ENCODE measurements at regions not wholly inside any gene's neighbourhood (a gene's known extent, or its start where the extent isn't known, plus 50 kb on each side); places are given as distances from the start of the nearest gene placed in this dataset.
A peak's percentile ranks its signal among the peaks of the same experiment; 100 is the strongest.

- ATAC-seq, result no peak
- intact Hi-C loops (cut with DNase I), result no loop called here
- TF ChIP-seq CTCF (IDR thresholded peaks at IDR 0.05), result no peak
Measured at GRCh38 chr21:35696644-35697043, 363.7 kb downstream of the SETD4 start.

GRCh38 chr21:35692311-35692710 is 368.0 kb downstream of the SETD4 start:
- no peak overlapping the region for H3K4me3 ChIP-seq
- no peak for ATAC-seq
- no peak overlapping the region for H3K27ac ChIP-seq
- H3K36me3 ChIP-seq, result no peaks in the 10 kb centered on the region
- TF ChIP-seq CTCF (IDR thresholded peaks at IDR 0.05), result no peak
- no peak for DNase-seq
- peaks cover 0 to 12% (median 6%) of the 10 kb centered on the region in 9 donors for H3K4me1 ChIP-seq
- intact Hi-C loops (cut with DNase I), result no loop called here
- WGBS, 2 donors, result 72 to 84% methylated on average over 2 of the region's 2 CpGs
- H3K27me3 ChIP-seq, result peaks cover 0 to 7% (median 0%) of the 10 kb centered on the region in 7 donors
- H3K9me3 ChIP-seq, result no peaks in the 10 kb centered on the region

More at GRCh38 chr21:35696644-35697043, 363.7 kb downstream of the SETD4 start:
- Histone ChIP-seq H3K36me3 (no peaks in the 10 kb centered on the region), H3K4me3 (no peak overlapping the region), H3K9me3 (no peaks in the 10 kb centered on the region), H3K27me3 (peaks cover 0 to 6% (median 0%) of the 10 kb centered on the region in 7 donors), H3K27ac (no peak overlapping the region), H3K4me1 (peaks cover 0 to 23% (median 17%) of the 10 kb centered on the region in 9 donors)
- 40 to 43% methylated on average over 2 of the region's 2 CpGs for WGBS, 2 donors
- no peak for DNase-seq

- Histone ChIP-seq H3K4me1 (no peaks in the 10 kb centered on the region), H3K36me3 (no peaks in the 10 kb centered on the region), H3K4me3 (no peak overlapping the region), H3K9me3 (no peaks in the 10 kb centered on the region), H3K27ac (no peak overlapping the region), H3K27me3 (peaks cover 0 to 19% (median 0%) of the 10 kb centered on the region in 7 donors)
- intact Hi-C loops (cut with DNase I), result no loop called here
- no peak for TF ChIP-seq CTCF (IDR thresholded peaks at IDR 0.05)
- no peak for DNase-seq
- peak in 1 of 8 donors; percentile 28 for ATAC-seq
- 79 to 80% methylated on average over 2 of the region's 2 CpGs for WGBS, 2 donors
Measured at GRCh38 chr21:35690436-35690835, 369.9 kb downstream of the SETD4 start.

GRCh38 chr21:35686156-35686555 is 374.2 kb downstream of the SETD4 start:
- H3K4me3 ChIP-seq, result no peak overlapping the region
- WGBS, 2 donors, result 31 to 91% methylated on average over 3 of the region's 3 CpGs
- no peaks in the 10 kb centered on the region for H3K9me3 ChIP-seq
- TF ChIP-seq CTCF (IDR thresholded peaks at IDR 0.05), result no peak
- no peaks in the 10 kb centered on the region for H3K4me1 ChIP-seq
- no peak overlapping the region for H3K27ac ChIP-seq
- ATAC-seq, result no peak
- intact Hi-C loops (cut with DNase I), result no loop called here
- peaks cover 0 to 28% (median 0%) of the 10 kb centered on the region in 7 donors for H3K27me3 ChIP-seq
- DNase-seq, result no peak
- H3K36me3 ChIP-seq, result no peaks in the 10 kb centered on the region

Measured in heart right ventricle (tissue), 16 donors.